A673 (cell line): ENCODE measurements at regions not wholly inside any gene's neighbourhood (a gene's known extent, or its start where the extent isn't known, plus 50 kb on each side); places are given as distances from the start of the nearest gene placed in this dataset.

Source experiments
- EZH2 ChIP-seq: fragments of 200-600 bp; sonication (generic); IDR thresholded peaks from 2 replicates; pipeline ENCODE4 v1.6.1; 2017; ENCODE audit warnings: borderline replicate concordance, low read depth, mild to moderate bottlenecking, mixed read lengths, antibody characterized with exemption, low read length; ENCODE audit not compliant: poor library complexity, severe bottlenecking
- TF ChIP-seq, protein P1 (sequence below): fragments of 300-800, 200-600 bp; sonication (generic); conservative IDR thresholded peaks from 2 replicates; pipeline ENCODE4 v1.5.1; 2017; ENCODE audit warnings: low read depth, mild to moderate bottlenecking, antibody characterized with exemption, low read length, moderate library complexity, mixed read lengths

DNA sequence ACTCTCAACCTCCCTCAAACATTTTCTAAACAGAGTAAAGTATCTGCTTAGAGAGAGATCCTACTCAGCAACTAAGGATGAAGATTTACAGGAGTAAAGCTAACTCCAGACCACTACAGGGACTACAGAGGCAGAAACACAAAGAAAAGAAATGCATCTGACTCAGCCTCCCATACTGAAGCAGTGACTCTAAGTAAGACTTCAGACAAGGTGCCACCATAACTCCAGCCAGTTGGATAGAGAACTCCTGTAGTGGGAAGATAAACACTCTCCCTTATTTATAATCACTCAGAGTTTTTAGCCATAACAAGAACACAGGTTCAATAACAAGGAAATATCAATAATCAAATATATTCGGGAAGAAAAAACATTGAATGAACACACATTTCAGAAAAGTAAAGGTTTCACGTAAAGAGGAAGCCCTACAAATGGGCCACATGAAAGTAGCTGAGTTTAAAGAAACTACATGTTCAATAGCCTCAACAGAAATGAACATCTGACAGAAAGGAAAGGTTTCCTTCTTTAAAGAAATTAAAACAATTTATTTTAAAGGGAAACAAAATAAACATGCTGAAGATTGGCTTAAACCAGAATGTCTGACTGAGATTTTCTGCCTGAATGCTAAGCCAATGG is 519.9 kb downstream of the KCNJ3 start:
- TF ChIP-seq, protein P1, sequence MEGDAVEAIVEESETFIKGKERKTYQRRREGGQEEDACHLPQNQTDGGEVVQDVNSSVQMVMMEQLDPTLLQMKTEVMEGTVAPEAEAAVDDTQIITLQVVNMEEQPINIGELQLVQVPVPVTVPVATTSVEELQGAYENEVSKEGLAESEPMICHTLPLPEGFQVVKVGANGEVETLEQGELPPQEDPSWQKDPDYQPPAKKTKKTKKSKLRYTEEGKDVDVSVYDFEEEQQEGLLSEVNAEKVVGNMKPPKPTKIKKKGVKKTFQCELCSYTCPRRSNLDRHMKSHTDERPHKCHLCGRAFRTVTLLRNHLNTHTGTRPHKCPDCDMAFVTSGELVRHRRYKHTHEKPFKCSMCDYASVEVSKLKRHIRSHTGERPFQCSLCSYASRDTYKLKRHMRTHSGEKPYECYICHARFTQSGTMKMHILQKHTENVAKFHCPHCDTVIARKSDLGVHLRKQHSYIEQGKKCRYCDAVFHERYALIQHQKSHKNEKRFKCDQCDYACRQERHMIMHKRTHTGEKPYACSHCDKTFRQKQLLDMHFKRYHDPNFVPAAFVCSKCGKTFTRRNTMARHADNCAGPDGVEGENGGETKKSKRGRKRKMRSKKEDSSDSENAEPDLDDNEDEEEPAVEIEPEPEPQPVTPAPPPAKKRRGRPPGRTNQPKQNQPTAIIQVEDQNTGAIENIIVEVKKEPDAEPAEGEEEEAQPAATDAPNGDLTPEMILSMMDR = no peak
- no peak for TF ChIP-seq EZH2
